ENCODE measurements at regions not wholly inside any gene's neighbourhood (a gene's known extent, or its start where the extent isn't known, plus 50 kb on each side); places are given as distances from the start of the nearest gene placed in this dataset.
A peak's percentile ranks its signal among the peaks of the same experiment; 100 is the strongest.
"Not testable (repeated sequence)": the region's sequence is repeated elsewhere in the genome, so short reads cannot be mapped to it uniquely, and the experiment has no call there.

DNA sequence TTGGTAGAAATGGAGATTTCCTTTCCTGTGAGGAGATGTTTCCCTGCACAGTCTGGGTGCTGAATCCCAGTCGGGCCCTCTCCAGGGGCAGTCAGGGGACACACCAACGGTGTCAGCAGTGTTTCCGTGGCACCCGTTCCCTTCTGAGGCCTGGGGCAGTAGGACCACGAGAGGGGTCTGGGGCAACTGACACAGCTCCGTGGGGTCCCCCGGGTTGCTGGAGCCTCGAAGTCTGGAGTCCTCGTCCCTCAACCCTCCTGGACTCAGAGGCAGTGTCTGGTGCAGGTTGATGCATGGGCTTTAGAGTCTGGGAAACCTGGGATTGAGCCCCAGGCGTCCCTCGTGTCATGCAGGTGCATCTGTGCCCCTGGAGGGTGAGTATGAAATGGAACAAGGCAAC is 327.3 kb downstream of the ADGRD1 start:
- Histone ChIP-seq H3K27me3 (no peaks in the 10 kb centered on the region), H3K4me1 (replicated peaks in 1 of 2) (no peaks in the 10 kb centered on the region), H3K9me3 (replicated peaks in 1 of 3) (no peaks in the 10 kb centered on the region), H3K36me3 (replicated peaks in 1 of 2) (no peaks in the 10 kb centered on the region), H3K27ac (no peak overlapping the region), H3K4me3 (no peak overlapping the region)
- intact Hi-C loops (cut with DNase I): no loop called here
- TF ChIP-seq, protein P1, sequence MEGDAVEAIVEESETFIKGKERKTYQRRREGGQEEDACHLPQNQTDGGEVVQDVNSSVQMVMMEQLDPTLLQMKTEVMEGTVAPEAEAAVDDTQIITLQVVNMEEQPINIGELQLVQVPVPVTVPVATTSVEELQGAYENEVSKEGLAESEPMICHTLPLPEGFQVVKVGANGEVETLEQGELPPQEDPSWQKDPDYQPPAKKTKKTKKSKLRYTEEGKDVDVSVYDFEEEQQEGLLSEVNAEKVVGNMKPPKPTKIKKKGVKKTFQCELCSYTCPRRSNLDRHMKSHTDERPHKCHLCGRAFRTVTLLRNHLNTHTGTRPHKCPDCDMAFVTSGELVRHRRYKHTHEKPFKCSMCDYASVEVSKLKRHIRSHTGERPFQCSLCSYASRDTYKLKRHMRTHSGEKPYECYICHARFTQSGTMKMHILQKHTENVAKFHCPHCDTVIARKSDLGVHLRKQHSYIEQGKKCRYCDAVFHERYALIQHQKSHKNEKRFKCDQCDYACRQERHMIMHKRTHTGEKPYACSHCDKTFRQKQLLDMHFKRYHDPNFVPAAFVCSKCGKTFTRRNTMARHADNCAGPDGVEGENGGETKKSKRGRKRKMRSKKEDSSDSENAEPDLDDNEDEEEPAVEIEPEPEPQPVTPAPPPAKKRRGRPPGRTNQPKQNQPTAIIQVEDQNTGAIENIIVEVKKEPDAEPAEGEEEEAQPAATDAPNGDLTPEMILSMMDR (IDR thresholded peaks at IDR 0.05): no peak
- no peak for TF ChIP-seq POLR2A (IDR thresholded peaks at IDR 0.05)
- peak in 4 of 7 donors; percentile 1 to 31 (median 2) for DNase-seq
- WGBS, 4 donors: 69 to 90% (median 78%) methylated on average over 7 to 11 of the region's 11 CpGs

DNA sequence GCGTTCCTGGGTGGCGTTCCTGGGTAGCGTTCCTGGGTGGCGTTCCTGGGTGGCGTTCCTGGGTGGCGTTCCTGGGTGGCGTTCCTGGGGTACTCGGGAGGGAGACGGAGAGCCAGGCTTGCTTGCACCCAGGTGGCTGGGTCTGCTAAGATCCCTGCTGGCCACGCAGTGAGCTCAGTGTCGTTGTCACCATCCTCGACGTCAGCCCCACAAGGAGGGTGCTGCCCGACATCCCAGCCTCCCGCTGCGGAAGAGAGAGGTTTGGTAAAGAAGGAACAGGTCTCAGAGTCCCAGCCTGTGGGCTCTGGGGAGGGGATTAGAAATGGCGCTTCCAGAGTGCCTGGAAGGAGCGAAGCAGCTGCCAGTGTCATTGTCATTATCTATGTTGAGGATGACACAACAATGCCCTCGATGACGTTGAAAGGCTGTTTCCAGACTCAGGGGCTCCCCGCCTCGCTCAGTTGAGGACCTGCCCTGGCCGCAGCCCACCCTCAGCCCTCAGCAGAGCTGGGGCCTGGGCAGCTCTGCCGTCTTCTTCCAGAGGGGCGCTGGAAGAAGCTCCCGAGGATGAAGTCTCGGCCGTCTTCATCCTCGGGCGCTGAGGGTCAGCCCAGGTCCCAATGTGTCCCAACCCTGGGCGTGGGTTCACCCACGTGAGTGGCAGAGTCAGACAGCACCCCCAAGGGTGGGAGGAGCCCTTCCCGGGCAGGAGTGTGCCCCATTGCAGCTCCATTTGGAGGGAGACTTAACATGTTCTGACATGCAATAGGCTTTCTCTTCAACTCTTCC is 328.8 kb downstream of the ADGRD1 start:
- H3K36me3 ChIP-seq (replicated peaks in 1 of 2): no peaks in the 10 kb centered on the region
- no peak overlapping the region for H3K4me3 ChIP-seq
- H3K9me3 ChIP-seq (replicated peaks in 1 of 3): no peaks in the 10 kb centered on the region
- H3K27me3 ChIP-seq: no peaks in the 10 kb centered on the region
- DNase-seq: peak in 4 of 7 donors; percentile 2 to 18 (median 8)
- H3K27ac ChIP-seq: no peak overlapping the region
- intact Hi-C loops (cut with DNase I): no loop called here
- no peaks in the 10 kb centered on the region for H3K4me1 ChIP-seq (replicated peaks in 1 of 2)
- WGBS, 4 donors: 81 to 89% (median 84%) methylated on average over 17 to 33 of the region's 33 CpGs
- TF ChIP-seq, protein P1 (IDR thresholded peaks at IDR 0.05): no peak
- TF ChIP-seq POLR2A (IDR thresholded peaks at IDR 0.05): no peak

DNA sequence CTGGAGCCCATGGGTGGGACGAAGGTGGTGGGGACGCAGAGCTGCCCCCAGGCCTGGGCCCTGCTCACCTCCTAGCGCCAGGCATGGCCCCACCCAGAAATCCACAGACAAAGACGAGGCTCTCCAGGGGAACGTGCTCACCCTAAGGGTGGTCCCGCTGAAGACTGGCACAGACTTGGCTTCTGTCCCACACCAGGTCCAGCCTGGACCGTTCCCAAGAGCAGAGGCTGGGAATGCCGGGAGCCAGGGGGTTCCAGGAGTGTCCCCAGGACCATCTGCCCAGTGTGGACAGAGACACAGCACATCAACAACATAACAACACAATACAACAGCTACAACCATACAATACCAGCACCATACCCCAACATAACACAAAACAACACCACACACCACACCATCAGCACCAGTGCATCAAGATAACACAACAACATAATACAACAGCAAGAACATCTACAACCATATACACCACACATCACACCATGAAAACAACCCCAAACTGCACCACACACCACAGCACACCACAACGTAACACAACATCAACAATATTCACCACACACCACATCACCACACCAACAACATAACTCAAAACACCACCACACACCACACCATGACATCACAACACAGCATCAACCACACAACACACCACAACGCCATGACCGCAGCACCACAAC is 329.6 kb downstream of the ADGRD1 start:
- 71 to 89% (median 82%) methylated on average over 5 to 11 of the region's 11 CpGs for WGBS, 4 donors
- Histone ChIP-seq H3K27me3 (no peaks in the 10 kb centered on the region), H3K27ac (no peak overlapping the region), H3K4me3 (no peak overlapping the region), H3K4me1 (replicated peaks in 1 of 2) (no peaks in the 10 kb centered on the region), H3K36me3 (replicated peaks in 1 of 2) (no peaks in the 10 kb centered on the region), H3K9me3 (replicated peaks in 1 of 3) (no peaks in the 10 kb centered on the region)
- intact Hi-C loops (cut with DNase I): no loop called here
- TF ChIP-seq POLR2A (IDR thresholded peaks at IDR 0.05): no peak
- TF ChIP-seq, protein P1 (IDR thresholded peaks at IDR 0.05): no peak
- DNase-seq: peak in 3 of 7 donors; percentile 4 to 9 (median 9)

DNA sequence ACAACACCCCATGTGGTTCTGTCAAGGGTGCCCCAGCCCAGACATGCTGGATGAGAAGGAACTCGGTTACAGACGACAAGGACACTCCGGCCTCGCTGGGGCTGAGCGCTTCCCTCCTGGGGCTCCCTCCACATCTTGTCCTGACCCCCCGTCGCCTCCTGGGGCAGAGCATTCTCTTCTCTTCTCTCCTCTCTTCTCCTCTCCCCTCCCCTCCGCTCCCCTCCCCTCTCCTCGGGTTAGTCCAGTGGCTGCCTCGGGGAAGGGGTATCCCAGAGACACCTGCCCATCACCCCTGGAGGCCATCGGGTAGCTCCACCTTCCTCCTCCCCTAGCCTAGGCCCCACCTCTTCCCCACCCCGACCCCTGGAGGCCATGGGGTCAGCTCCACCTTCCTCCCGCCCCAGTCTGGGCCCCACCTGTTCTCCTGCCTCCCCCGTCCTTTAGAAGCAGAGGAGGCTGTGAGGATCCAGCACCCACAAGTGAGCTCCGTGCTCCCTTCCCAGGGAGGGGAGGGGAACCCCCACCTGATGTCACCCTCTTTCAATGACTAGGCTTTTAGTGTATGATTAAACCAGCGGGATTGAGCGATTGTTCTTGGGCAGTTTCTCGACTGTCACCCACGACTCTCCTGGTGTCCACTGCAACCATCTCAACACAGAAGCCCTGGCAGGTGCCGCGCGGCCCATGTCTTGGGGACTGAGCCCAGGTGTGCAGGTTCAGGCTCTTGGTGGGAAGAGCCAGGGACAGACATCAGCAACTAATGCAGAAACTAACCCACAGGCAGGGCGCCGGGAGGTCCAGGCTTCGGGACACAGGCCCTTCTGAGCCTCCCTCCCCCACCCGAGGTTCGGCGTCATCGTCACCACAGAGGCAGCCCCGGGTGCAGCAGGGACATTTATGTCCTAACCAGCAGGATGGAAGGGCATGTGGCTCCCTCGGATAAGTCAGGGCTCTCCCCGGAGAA is 330.4 kb downstream of the ADGRD1 start:
- DNase-seq: peak in 4 of 7 donors; percentile 3 to 34 (median 10)
- H3K4me1 ChIP-seq (replicated peaks in 1 of 2); H3K36me3 ChIP-seq (replicated peaks in 1 of 2); intact Hi-C loops (cut with DNase I); H3K27me3 ChIP-seq; H3K9me3 ChIP-seq (replicated peaks in 1 of 3); H3K4me3 ChIP-seq; H3K27ac ChIP-seq: not testable (repeated sequence)
- 71 to 81% (median 76%) methylated on average over 12 to 31 of the region's 32 CpGs for WGBS, 4 donors

DNA sequence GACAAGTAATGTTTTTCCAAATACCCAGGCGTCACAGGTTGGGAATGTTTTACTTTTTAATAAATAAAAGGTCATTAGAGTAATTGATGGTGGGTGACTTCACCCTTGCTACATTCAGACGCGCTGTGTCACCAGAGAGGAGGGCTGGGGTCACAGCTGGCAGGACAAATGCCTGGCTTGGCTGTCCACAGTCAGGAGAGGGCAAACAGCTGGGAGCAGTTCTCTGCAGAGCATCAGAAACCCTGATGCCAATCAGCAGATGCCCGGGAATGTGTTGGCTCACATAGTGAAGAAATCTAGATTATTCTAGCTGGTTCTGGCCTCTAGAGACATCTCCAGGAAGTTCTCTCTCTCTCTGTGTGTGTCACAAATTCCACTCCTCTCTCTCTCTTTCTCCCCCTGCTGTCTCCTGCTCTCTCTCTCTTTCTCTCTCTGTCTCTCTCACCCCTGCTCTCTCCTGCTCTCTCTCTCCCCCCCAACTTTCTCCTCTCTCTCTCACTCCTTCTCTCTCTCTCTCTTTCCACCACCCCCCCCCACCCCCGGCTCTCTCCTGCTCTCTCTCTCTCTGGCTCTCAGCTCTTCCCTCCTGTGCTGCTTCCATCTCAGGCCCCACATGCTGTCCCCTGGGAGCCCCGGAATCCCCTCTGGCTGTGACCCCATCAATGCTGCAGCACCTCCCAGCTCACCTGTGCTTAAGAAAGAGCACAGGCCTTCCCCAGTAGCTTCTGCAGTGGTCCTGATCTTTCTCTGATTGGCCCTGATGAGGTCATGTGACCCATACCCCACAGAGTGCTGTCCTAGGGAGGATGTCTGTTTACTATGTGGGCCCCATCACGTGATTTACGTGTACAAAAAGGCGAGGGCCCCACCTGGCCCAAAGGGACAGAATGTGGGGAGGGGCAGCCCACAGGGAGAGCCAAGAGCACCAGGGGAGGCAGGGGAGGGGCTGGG is 331.5 kb downstream of the ADGRD1 start:
- intact Hi-C loops (cut with DNase I); H3K27me3 ChIP-seq; H3K4me3 ChIP-seq; H3K9me3 ChIP-seq (replicated peaks in 1 of 3); H3K4me1 ChIP-seq (replicated peaks in 1 of 2); H3K36me3 ChIP-seq (replicated peaks in 1 of 2); H3K27ac ChIP-seq: not testable (repeated sequence)
- WGBS, 4 donors: 55 to 72% (median 69%) methylated on average over 6 to 7 of the region's 9 CpGs
- DNase-seq: peak in 5 of 7 donors; percentile 3 to 38 (median 11)

DNA sequence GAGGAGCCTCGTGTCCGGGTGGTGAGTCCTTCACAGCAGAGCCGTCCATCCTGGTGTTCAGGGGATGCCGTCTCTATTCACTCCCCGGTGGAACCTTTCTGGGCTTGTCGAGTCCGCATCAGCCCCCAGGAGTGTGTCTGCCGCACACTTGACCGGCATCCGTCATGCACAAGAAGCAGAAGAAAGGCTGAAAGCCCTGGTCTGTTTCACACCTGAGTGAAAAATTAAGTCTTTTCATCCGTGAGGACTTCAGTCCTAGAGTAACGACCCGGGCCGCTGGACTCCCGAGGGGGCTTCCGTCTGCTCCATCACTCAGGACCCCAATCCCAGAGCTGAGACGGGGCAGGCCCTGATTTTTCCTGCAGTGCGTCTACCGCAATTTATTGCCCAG is 332.2 kb downstream of the ADGRD1 start:
- H3K36me3 ChIP-seq (replicated peaks in 1 of 2); H3K9me3 ChIP-seq (replicated peaks in 1 of 3); H3K4me1 ChIP-seq (replicated peaks in 1 of 2); H3K4me3 ChIP-seq; H3K27me3 ChIP-seq; intact Hi-C loops (cut with DNase I); H3K27ac ChIP-seq: not testable (repeated sequence)
- DNase-seq: peak in 3 of 7 donors; percentile 2 to 17 (median 2)
- 51 to 72% (median 67%) methylated on average over 3 to 15 of the region's 19 CpGs for WGBS, 4 donors

Measured in adrenal gland (tissue), 9 donors.